ENCODE measurements at regions not wholly inside any gene's neighbourhood (a gene's known extent, or its start where the extent isn't known, plus 50 kb on each side); places are given as distances from the start of the nearest gene placed in this dataset.

- H3K4me3 ChIP-seq (ENCODE audit: low read depth, low read length) = no peak overlapping the region
These were observed 448.9 kb upstream of the ADGRL2 start for GRCh38 chr1:81351864-81352263.

DNA sequence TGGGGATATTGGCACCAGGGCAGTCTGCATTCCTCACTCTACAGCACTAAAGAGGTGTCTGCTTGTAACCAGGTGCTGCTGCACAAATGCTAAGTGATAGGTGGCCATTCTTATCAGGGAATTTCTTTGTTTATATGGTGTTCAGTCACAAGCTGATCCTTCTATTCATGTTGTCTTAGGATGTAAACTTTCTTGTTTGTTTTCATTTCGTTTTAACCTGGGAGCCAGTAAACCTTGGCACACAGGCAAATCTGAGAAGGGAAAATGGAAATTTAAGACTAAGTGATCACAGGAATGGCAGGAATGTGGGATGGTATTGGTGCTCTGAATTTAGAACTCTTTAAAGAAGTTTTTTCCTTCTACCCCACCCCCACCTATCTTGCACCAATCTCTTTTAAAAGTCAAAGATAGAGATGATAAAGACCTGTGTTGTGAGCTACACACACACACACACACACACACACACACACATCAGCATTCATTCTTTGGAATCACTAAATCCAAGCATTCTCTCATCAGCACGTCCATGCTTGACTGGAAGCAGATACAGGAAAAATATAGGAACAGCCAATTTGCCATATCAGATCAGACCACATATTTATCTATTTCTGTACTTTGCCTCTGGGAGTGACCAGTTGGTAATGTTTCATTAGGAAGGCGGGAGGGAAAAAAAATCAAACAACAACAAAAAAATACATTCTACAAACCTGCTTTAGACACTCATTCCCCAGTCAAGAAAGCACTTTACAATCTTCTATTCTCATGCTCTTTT lies 451.4 kb upstream of the ADGRL2 start:
- no peak overlapping the region for H3K4me3 ChIP-seq (ENCODE audit: low read depth, low read length)

DNA sequence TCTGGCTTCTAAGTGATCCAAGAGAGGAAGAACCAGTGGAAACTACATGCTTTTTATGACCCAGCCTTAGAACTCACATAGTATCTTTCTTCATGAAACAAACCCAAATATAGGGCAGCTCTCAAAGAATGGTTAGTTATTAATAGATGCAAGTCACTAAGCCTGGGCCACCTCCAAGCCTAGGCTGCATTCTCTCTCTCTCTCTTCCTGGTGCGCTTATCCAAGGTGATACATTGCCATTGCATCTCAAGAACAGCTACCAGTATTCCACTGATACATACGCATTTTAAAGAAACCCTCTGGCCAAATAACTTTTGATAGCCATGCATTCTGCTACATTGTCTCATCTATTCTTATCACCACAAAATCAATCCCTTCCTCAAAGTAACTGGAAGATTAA lies 455.6 kb upstream of the ADGRL2 start:
- no peak overlapping the region for H3K4me3 ChIP-seq (ENCODE audit: low read depth, low read length)

- H3K4me3 ChIP-seq (ENCODE audit: low read depth, low read length) = no peak overlapping the region
These were observed 460.5 kb upstream of the ADGRL2 start for GRCh38 chr1:81340239-81340638.

GRCh38 chr1:81337226-81337625 lies 463.5 kb upstream of the ADGRL2 start:
- no peak overlapping the region for H3K4me3 ChIP-seq (ENCODE audit: low read depth, low read length)

DNA sequence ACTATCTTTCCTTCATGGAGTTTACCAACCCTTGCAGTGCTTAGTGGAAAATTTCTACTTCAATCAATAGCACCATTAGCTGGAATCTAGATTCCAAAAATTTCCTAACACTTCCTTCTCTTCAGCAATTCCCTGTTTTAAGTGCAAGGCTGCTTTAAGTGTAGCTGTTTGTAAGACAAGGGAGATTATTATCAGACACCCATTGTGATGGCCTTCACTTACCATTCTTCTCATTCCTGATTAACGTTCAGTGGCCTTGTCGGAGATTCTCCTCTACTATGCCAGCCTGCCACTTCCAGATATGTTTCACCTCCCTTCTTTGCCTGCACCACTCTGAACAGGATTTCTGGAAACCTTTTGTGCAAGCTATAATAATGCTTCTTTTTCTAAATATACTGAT lies 464.9 kb upstream of the ADGRL2 start:
- H3K4me3 ChIP-seq (ENCODE audit: low read depth, low read length) = no peak overlapping the region

GRCh38 chr1:81330521-81330920 lies 470.2 kb upstream of the ADGRL2 start:
- no peak overlapping the region for H3K4me3 ChIP-seq (ENCODE audit: low read depth, low read length)

DNA sequence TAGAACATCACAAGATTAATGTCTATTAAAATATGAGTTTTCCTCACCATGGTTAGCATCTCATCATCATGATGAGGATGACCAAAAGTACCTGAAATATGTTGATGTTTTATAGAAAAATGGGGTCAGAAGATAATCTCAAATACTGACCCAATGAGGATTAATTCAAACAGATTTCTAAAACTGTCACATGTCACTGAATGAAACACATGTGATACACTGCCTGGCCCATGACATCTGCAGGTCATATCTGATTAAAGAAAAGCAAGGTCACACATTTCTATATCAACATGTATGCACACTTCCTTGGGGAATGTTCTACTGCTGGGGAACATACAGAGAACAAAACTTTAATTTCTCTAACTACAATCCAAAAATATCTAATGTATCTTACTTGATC lies 470.6 kb upstream of the ADGRL2 start:
- no peak overlapping the region for H3K4me3 ChIP-seq (ENCODE audit: low read depth, low read length)

DNA sequence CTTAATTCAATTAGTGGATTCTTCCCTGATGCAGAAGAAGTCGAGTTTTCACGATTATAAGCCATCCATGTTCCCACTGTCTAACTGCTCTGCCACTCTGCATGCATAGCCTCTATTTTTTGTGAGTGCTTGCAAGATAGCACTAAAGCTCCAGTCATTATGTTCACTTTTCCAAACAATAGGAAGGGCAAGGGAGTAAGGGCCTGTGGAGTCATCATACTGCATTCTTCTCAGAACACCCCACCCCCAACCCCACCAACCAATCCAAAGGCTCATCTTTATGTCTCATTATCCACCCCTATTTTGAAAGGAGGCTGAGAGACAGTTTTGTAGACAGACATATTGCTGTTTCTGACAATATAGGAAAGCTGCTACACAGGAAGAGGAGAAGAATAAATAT lies 471.7 kb upstream of the ADGRL2 start:
- no peak overlapping the region for H3K4me3 ChIP-seq (ENCODE audit: low read depth, low read length)

GRCh38 chr1:81327743-81328142 lies 473.0 kb upstream of the ADGRL2 start:
- H3K4me3 ChIP-seq (ENCODE audit: low read depth, low read length) = no peak overlapping the region

- no peak overlapping the region for H3K4me3 ChIP-seq (ENCODE audit: low read depth, low read length)
These were observed 473.5 kb upstream of the ADGRL2 start for GRCh38 chr1:81327103-81327710.

DNA sequence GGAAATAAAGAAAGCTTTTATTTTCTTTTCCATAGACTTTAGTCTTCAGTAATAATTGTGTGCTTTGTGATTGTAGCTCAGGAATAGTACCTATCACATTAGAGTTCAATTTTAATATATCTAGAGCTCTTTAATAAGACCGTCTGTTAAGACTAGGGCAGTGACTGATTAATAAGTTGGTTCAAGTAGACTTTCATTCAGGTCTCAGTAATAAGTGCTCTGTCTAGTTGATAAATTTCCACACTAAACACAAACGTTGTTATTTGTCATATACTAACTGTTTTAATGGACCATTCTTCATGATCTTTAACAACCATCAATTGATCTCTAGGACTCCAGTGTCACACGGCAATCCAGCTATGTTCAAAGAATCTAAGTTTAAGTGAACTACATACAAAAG lies 474.5 kb upstream of the ADGRL2 start:
- no peak overlapping the region for H3K4me3 ChIP-seq (ENCODE audit: low read depth, low read length)

GRCh38 chr1:81325397-81325796 lies 475.3 kb upstream of the ADGRL2 start:
- no peak overlapping the region for H3K4me3 ChIP-seq (ENCODE audit: low read depth, low read length)

- H3K4me3 ChIP-seq (ENCODE audit: low read depth, low read length) = no peak overlapping the region
These were observed 476.9 kb upstream of the ADGRL2 start for GRCh38 chr1:81323862-81324261.

GRCh38 chr1:81317191-81317590 lies 483.5 kb upstream of the ADGRL2 start:
- H3K4me3 ChIP-seq (ENCODE audit: low read depth, low read length) = no peak overlapping the region

GRCh38 chr1:81314513-81315233 lies 486.1 kb upstream of the ADGRL2 start:
- no peak overlapping the region for H3K4me3 ChIP-seq (ENCODE audit: low read depth, low read length)

DNA sequence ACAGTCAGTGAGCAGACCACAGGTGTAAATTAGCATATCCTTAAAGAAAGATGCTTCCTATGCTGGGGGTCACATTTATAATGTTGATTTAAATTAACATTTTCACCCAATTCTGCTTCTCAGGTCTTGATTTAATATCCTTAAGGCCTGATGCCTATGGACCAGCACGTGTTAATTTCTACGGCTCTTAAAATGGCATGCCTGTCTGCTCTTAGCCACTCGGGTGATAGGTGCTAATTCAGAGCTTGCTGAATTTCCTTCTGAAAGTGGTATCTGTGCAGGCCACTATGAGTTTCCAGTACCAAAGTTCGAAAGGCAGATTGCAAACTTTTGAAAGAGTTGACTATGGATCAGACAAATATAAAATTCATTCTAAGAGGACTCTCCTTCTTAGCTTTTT lies 487.4 kb upstream of the ADGRL2 start:
- no peak overlapping the region for H3K4me3 ChIP-seq (ENCODE audit: low read depth, low read length)

DNA sequence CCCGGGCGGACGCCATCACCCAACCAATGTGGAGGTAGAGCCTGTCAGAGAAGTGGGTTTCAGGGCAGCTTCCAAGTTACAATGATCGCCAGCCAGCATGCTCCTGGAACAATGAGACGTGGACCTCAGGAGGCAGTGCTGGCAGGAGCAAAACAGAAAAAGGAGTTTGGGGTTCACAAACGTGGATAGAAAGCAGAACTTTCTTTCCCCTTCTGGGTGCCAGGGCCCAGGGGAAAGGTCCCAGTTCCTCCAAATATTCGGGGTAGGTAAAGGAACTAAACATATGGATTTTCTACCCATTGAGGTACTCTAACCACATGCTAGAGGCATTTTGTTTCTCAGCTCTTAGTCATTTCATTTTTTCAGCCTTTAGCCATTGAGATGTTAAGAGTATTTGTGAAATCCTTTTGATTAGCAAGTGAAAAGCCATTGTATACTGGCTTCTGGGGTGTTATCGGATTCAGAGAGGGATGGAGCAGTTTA lies 488.4 kb upstream of the ADGRL2 start:
- peak overlapping the region; percentile 17 for H3K4me3 ChIP-seq (ENCODE audit: low read depth, low read length)

GRCh38 chr1:81310250-81310649 lies 490.5 kb upstream of the ADGRL2 start:
- no peak overlapping the region for H3K4me3 ChIP-seq (ENCODE audit: low read depth, low read length)

GRCh38 chr1:81308191-81308590 lies 492.5 kb upstream of the ADGRL2 start:
- H3K4me3 ChIP-seq (ENCODE audit: low read depth, low read length) = no peak overlapping the region

- no peak overlapping the region for H3K4me3 ChIP-seq (ENCODE audit: low read depth, low read length)
These were observed 492.9 kb upstream of the ADGRL2 start for GRCh38 chr1:81307786-81308185.

GRCh38 chr1:81305997-81306452 lies 494.7 kb upstream of the ADGRL2 start:
- no peak overlapping the region for H3K4me3 ChIP-seq (ENCODE audit: low read depth, low read length)

All from iPS-11a (cell line).